Stimulated activated effector memory CD8-positive, alpha-beta T cell treated with anti-CD3 and anti-CD28 coated beads, Interleukin-12 subunit alpha, Interleukin-12 subunit beta, amount 100 ng/mL, for 72 hours (primary cell): ENCODE measurements at regions not wholly inside any gene's neighbourhood (a gene's known extent, or its start where the extent isn't known, plus 50 kb on each side); places are given as distances from the start of the nearest gene placed in this dataset.
"Not testable (repeated sequence)": the region's sequence is repeated elsewhere in the genome, so short reads cannot be mapped to it uniquely, and the experiment has no call there.

Source experiments
- ATAC-seq: fragments of 150-1000 bp; cut with Tn5 transposase; 2 replicates; pipeline ENCODE4 v1.10.0; 2021
- DNase-seq, 2 donors: peaks; one replicate each; pipeline ENCODE4 v3.0.0; 2021 to 2022; ENCODE audit warnings: low spot score in 2 of 2
- H3K27ac Mint-ChIP-seq: one replicate; pipeline ENCODE4 v1.8.0; 2022; ENCODE audit warnings: mild to moderate bottlenecking, mixed read lengths
- H3K36me3 Mint-ChIP-seq: one replicate; pipeline ENCODE4 v1.8.0; 2022; ENCODE audit warnings: mild to moderate bottlenecking, mixed read lengths
- H3K4me1 Mint-ChIP-seq: one replicate; pipeline ENCODE4 v1.8.0; 2022; ENCODE audit warnings: mixed read lengths
- H3K4me3 Mint-ChIP-seq: one replicate; pipeline ENCODE4 v1.8.0; 2022; ENCODE audit warnings: mild to moderate bottlenecking, mixed read lengths
- H3K9me3 Mint-ChIP-seq: one replicate; pipeline ENCODE4 v1.8.0; 2022; ENCODE audit warnings: mixed read lengths

- H3K4me1 Mint-ChIP-seq, result no peaks in the 10 kb centered on the region
- H3K36me3 Mint-ChIP-seq, result no peaks in the 10 kb centered on the region
- H3K9me3 Mint-ChIP-seq, result no peaks in the 10 kb centered on the region
- peak; percentile 58 for ATAC-seq
- no peak overlapping the region for H3K27ac Mint-ChIP-seq
- DNase-seq, result no peak
- H3K4me3 Mint-ChIP-seq, result no peak overlapping the region
Measured at GRCh38 chr12:75766263-75767160, 255.1 kb upstream of the KRR1 start.

- Mint-ChIP-seq H3K4me1 (no peaks in the 10 kb centered on the region), H3K27ac (no peak overlapping the region), H3K4me3 (no peak overlapping the region), H3K36me3 (no peaks in the 10 kb centered on the region), H3K9me3 (no peaks in the 10 kb centered on the region)
- ATAC-seq (no peak), DNase-seq (no peak)
Measured at GRCh38 chr12:75765170-75766059, 254.0 kb upstream of the KRR1 start.

DNA sequence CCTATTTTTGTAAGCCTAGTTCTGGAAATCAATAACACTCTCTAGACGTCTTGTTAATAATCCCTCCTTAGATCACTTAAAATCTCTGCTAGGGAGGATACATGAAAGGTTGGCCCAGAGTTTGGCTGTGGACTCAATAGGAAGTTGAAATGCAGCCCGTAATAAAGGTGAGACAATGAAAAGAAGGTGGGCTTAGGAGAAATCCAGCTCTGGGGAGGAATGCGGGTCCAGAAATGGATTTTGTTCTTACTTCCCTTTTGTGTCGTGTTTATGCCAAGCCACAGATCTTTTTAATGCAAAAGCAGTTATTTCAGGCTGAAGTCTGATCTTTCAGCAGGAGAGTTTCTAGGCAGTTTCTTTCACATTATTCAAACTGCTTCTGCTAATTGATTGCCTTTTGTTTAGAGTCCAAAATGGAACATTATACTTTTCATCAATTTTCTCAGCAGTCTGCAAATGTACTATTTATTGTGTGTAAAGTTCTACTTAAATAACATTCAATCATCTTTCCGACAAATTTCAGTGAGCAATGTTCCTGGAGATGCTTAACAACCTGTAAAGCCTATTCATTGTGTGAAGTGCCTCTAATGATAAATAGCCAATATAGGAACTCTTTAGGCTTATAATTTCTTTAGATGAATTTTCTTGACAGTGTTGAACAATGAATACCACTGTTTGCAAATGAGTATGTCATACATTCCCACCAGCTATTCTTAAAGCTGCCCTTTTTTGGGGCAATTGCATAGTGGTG is 252.9 kb upstream of the KRR1 start:
- Mint-ChIP-seq H3K4me3 (no peak overlapping the region), H3K27ac (no peak overlapping the region), H3K36me3 (no peaks in the 10 kb centered on the region), H3K9me3 (no peaks in the 10 kb centered on the region), H3K4me1 (peaks cover 6% of the 10 kb centered on the region)
- ATAC-seq (no peak), DNase-seq (no peak)

- Mint-ChIP-seq H3K4me1 (peaks cover 6% of the 10 kb centered on the region), H3K27ac (no peak overlapping the region), H3K4me3 (no peak overlapping the region), H3K9me3 (no peaks in the 10 kb centered on the region), H3K36me3 (no peaks in the 10 kb centered on the region)
- no peak for ATAC-seq
- DNase-seq, result no peak
Measured at GRCh38 chr12:75760573-75761294, 249.3 kb upstream of the KRR1 start.

DNA sequence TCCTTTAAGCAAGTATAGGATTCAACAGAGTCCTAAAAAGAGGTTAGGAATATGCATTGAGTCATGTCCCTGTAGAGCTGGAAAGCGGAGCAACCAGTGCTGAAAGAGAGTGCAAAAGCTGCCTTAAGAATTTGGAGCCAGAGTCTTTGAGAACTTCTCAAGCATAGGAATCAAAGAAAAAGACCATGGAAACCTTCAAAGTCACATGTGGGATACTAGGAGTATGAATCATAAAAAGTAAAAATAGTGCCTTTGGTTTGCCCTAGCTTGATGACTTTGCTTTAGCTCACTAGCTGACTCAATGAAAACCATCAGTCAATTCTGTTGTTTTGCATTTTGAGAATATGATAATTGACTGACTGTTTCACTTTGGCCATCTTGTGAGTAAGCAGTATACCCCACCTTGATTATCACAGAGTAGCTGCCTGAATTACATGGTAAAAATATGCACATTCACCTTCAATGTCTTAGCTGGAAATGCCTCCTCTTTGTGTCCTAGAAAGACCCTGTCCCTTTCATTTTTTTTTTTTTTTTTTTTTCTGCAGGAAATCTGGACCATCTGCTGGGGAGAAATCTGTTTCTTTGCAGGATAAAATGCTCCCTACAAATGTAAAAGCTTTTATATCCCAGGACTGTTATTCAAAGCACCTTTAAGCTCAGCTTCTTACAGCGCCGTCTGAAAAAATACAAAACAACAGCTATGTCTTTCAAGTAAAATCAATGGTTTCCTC is 248.6 kb upstream of the KRR1 start:
- DNase-seq (no peak), ATAC-seq (peak; percentile 100)
- Mint-ChIP-seq H3K4me3 (no peak overlapping the region), H3K36me3 (no peaks in the 10 kb centered on the region), H3K4me1 (peaks cover 11% of the 10 kb centered on the region), H3K9me3 (no peaks in the 10 kb centered on the region), H3K27ac (no peak overlapping the region)

DNA sequence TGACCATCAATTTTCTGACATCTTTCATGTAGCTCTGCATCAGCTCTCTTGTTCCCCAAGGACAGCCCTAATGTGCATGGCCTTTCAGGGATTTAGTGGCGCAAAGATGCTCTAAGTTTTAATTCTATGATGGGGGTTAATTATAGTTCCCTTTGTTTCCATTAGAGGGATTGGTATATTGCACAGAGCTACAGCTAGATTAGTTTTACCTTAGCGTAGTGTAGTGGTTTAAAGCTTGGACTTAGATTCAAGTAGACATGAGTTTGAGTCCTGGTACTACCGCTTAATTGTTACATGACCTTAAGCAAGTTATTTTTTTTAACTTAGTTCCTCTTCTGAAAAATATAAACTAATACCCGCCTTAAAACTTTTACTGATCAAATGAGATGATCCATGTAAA is 247.8 kb upstream of the KRR1 start:
- Mint-ChIP-seq H3K9me3 (no peaks in the 10 kb centered on the region), H3K4me1 (peaks cover 18% of the 10 kb centered on the region), H3K4me3 (no peak overlapping the region), H3K36me3 (no peaks in the 10 kb centered on the region), H3K27ac (no peak overlapping the region)
- ATAC-seq (no peak), DNase-seq (no peak)

GRCh38 chr12:75756771-75757170 is 245.4 kb upstream of the KRR1 start:
- H3K4me3 Mint-ChIP-seq, result no peak overlapping the region
- ATAC-seq, result no peak
- no peaks in the 10 kb centered on the region for H3K9me3 Mint-ChIP-seq
- no peak overlapping the region for H3K27ac Mint-ChIP-seq
- H3K4me1 Mint-ChIP-seq, result peaks cover 20% of the 10 kb centered on the region
- DNase-seq, result no peak
- no peaks in the 10 kb centered on the region for H3K36me3 Mint-ChIP-seq

DNA sequence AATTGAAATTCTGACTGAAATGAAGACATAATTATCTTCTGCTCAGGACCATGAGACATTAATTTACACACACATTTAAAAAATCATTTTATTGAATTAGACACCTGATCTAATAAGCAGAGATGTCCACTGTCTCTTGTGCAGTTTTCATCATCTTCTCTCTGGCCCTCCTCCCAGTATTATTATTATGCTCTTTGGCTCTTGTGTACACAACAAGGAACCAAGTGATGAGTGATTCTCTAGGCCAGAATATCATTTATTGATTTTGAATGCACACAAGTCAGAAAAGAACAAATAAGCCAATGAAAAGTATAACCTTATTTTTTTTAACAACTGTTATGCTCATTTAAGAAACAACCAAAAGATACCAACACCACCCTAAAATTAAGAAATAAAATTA is 244.7 kb upstream of the KRR1 start:
- DNase-seq (no peak), ATAC-seq (no peak)
- no peak overlapping the region for H3K4me3 Mint-ChIP-seq
- H3K4me1 Mint-ChIP-seq, result peaks cover 20% of the 10 kb centered on the region
- H3K9me3 Mint-ChIP-seq, result no peaks in the 10 kb centered on the region
- no peak overlapping the region for H3K27ac Mint-ChIP-seq
- H3K36me3 Mint-ChIP-seq, result no peaks in the 10 kb centered on the region

DNA sequence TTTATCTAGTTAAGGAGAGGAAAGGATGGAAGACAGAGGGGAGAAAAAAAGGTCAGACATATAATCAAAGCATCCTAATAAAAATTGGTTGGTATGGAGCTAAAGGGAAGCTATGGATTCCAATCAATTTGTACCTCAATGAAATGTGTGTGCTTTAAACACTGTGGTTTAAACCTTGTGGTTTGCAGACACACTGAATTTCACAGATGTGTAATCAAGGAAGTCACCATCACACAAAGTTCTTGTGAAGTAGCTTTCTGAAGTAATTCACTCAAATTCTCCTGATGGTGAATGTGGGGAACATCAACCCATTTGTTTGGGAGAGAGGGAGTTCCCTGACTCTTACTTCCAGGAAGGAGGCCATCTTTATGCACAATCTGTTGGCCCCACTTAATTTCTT is 243.3 kb upstream of the KRR1 start:
- Mint-ChIP-seq H3K9me3 (no peaks in the 10 kb centered on the region), H3K36me3 (no peaks in the 10 kb centered on the region), H3K4me1 (peaks cover 18% of the 10 kb centered on the region), H3K27ac (peak overlapping the region; percentile 7), H3K4me3 (no peak overlapping the region)
- peak; percentile 75 for ATAC-seq
- DNase-seq, result no peak

DNA sequence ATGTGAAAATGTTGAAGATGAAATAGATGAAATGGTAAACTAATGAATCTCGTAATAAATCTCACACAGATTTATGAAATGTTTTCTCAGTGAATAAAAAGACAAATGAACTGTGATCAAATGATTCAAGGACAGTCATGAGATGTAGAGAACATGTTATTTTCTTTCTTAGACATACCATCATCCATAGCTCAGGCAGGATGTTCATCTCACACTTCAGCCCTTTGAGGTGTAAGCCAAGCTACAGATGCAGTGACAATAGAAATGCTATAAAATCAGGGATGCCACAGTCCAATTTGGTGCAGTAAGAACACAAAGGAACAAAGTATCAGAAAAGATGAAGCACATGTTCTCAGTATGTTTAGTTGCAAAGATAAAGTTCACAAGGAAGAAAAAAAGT is 242.7 kb upstream of the KRR1 start:
- peak overlapping the region; percentile 7 for H3K27ac Mint-ChIP-seq
- ATAC-seq, result peak; percentile 62
- H3K4me3 Mint-ChIP-seq, result no peak overlapping the region
- DNase-seq, result no peak
- no peaks in the 10 kb centered on the region for H3K36me3 Mint-ChIP-seq
- peaks cover 15% of the 10 kb centered on the region for H3K4me1 Mint-ChIP-seq
- H3K9me3 Mint-ChIP-seq, result no peaks in the 10 kb centered on the region

- H3K36me3 Mint-ChIP-seq, result no peaks in the 10 kb centered on the region
- ATAC-seq (no peak), DNase-seq (no peak)
- no peak overlapping the region for H3K4me3 Mint-ChIP-seq
- H3K4me1 Mint-ChIP-seq, result peaks cover 15% of the 10 kb centered on the region
- H3K9me3 Mint-ChIP-seq, result no peaks in the 10 kb centered on the region
- H3K27ac Mint-ChIP-seq, result no peak overlapping the region
Measured at GRCh38 chr12:75751769-75752471, 240.5 kb upstream of the KRR1 start.

GRCh38 chr12:75750716-75751306 is 239.4 kb upstream of the KRR1 start:
- peaks cover 15% of the 10 kb centered on the region for H3K4me1 Mint-ChIP-seq
- no peaks in the 10 kb centered on the region for H3K36me3 Mint-ChIP-seq
- H3K27ac Mint-ChIP-seq, result no peak overlapping the region
- H3K9me3 Mint-ChIP-seq, result no peaks in the 10 kb centered on the region
- no peak for DNase-seq
- no peak for ATAC-seq
- H3K4me3 Mint-ChIP-seq, result no peak overlapping the region

GRCh38 chr12:75748990-75749389 is 237.6 kb upstream of the KRR1 start:
- not testable (repeated sequence) for H3K9me3 Mint-ChIP-seq, H3K36me3 Mint-ChIP-seq, H3K4me3 Mint-ChIP-seq, ATAC-seq, H3K27ac Mint-ChIP-seq, DNase-seq, H3K4me1 Mint-ChIP-seq
